Hindlimb muscle (tissue), 1 donor: ENCODE measurements at regions not wholly inside any gene's neighbourhood (a gene's known extent, or its start where the extent isn't known, plus 50 kb on each side); places are given as distances from the start of the nearest gene placed in this dataset.
"Not testable (repeated sequence)": the region's sequence is repeated elsewhere in the genome, so short reads cannot be mapped to it uniquely, and the experiment has no call there.

ENCODE experiments used
- DNase-seq: peaks from one replicate; pipeline ENCODE4 v3.0.0-alpha.2; 2013

GRCh38 chr4:18691431-18692200 lies 670.1 kb upstream of the LCORL start:
- DNase-seq: no peak

- no peak for DNase-seq
These were observed 668.9 kb upstream of the LCORL start for GRCh38 chr4:18690291-18690955.

- DNase-seq: peak; percentile 77
These were observed 668.0 kb upstream of the LCORL start for GRCh38 chr4:18689308-18690115.

- not testable (repeated sequence) for DNase-seq
These were observed 666.8 kb upstream of the LCORL start for GRCh38 chr4:18688351-18688750.

GRCh38 chr4:18686338-18687037 lies 664.9 kb upstream of the LCORL start:
- DNase-seq: no peak

GRCh38 chr4:18684932-18685331 lies 663.4 kb upstream of the LCORL start:
- DNase-seq: no peak

- no peak for DNase-seq
These were observed 655.0 kb upstream of the LCORL start for GRCh38 chr4:18676526-18676915.

GRCh38 chr4:18675586-18676525 lies 654.3 kb upstream of the LCORL start:
- no peak for DNase-seq

GRCh38 chr4:18670034-18670433 lies 648.5 kb upstream of the LCORL start:
- DNase-seq: no peak

GRCh38 chr4:18669390-18669789 lies 647.8 kb upstream of the LCORL start:
- DNase-seq: no peak

- no peak for DNase-seq
These were observed 644.8 kb upstream of the LCORL start for GRCh38 chr4:18666322-18666721.

GRCh38 chr4:18664171-18664570 lies 642.6 kb upstream of the LCORL start:
- DNase-seq: no peak

- no peak for DNase-seq
These were observed 623.8 kb upstream of the LCORL start for GRCh38 chr4:18645351-18645750.

- no peak for DNase-seq
These were observed 619.8 kb upstream of the LCORL start for GRCh38 chr4:18641334-18641733.

GRCh38 chr4:18638031-18638430 lies 616.5 kb upstream of the LCORL start:
- DNase-seq: no peak

- no peak for DNase-seq
These were observed 614.5 kb upstream of the LCORL start for GRCh38 chr4:18636001-18636585.

GRCh38 chr4:18635531-18635930 lies 614.0 kb upstream of the LCORL start:
- no peak for DNase-seq

GRCh38 chr4:18631586-18631985 lies 610.0 kb upstream of the LCORL start:
- DNase-seq: no peak

GRCh38 chr4:18630218-18631110 lies 608.9 kb upstream of the LCORL start:
- DNase-seq: no peak

- DNase-seq: no peak
These were observed 606.0 kb upstream of the LCORL start for GRCh38 chr4:18627447-18628005.
